Endothelial cell (in vitro differentiated cells): ENCODE measurements at regions not wholly inside any gene's neighbourhood (a gene's known extent, or its start where the extent isn't known, plus 50 kb on each side); places are given as distances from the start of the nearest gene placed in this dataset.

Experiments used
- DNase-seq: peaks from one replicate; pipeline ENCODE4 v3.0.0; 2021; ENCODE audit warnings: low spot score
- H3K27ac Mint-ChIP-seq: one replicate; pipeline ENCODE4 v1.8.0; 2021; ENCODE audit warnings: mixed read lengths, inconsistent platforms; ENCODE audit not compliant: unreplicated experiment
- H3K27me3 Mint-ChIP-seq: one replicate; pipeline ENCODE4 v1.8.0; 2021; ENCODE audit warnings: mild to moderate bottlenecking, moderate library complexity, mixed read lengths, inconsistent platforms; ENCODE audit not compliant: unreplicated experiment
- H3K36me3 Mint-ChIP-seq: one replicate; pipeline ENCODE4 v1.8.0; 2021; ENCODE audit warnings: mild to moderate bottlenecking, low read depth, mixed read lengths, inconsistent platforms; ENCODE audit not compliant: unreplicated experiment
- H3K4me1 Mint-ChIP-seq: one replicate; pipeline ENCODE4 v1.8.0; 2021; ENCODE audit warnings: mild to moderate bottlenecking, mixed read lengths, inconsistent platforms; ENCODE audit not compliant: unreplicated experiment
- H3K4me3 Mint-ChIP-seq: one replicate; pipeline ENCODE4 v1.8.0; 2021; ENCODE audit warnings: mild to moderate bottlenecking, mixed read lengths, inconsistent platforms; ENCODE audit not compliant: unreplicated experiment
- H3K9me3 Mint-ChIP-seq: one replicate; pipeline ENCODE4 v1.8.0; 2021; ENCODE audit warnings: mixed read lengths, inconsistent platforms; ENCODE audit not compliant: unreplicated experiment
- TF ChIP-seq, protein P1 (sequence below): fragments of 200-600 bp; sonication (generic); IDR thresholded peaks from one replicate; pipeline ENCODE4 v1.5.0; 2021; ENCODE audit warnings: antibody characterized with exemption; ENCODE audit not compliant: unreplicated experiment

DNA sequence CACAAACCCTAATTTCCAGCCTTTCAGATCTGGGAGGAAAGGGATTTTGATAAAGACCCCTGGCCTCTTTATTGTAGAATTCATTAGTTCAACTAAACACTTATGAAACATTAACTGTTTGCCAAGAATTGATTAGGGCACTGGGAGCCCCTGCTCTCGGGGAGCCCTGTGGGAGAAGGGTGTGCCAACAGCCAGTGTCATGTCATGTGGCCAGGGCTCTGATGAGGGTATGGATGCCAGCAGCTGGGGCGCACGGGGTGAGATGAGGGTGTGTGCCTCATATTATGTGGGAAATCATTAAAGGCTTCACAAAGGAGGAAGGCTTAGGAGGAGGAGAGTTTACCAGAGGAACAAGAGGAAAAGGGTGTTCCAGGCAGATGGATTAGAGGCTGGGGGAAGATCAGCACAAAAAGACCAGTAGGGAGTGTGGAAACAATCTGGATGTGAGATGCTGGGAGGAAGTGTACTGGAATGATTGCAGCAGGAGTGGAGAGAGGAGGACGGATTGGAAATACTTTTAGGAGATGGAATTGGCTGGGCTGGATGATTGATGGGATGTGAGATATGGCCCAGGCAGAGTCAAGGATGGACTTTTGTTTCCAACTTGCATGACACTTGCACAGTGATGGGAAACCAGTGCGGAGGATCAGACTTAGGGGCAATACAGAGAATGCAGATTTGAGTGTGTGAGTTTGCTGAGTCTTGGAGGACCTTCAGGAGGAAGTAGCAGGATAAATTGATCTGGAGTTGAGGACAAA, 137.8 kb downstream of the CSNK2A3 start:
- no peak overlapping the region for H3K27ac Mint-ChIP-seq
- H3K4me3 Mint-ChIP-seq = no peak overlapping the region
- H3K9me3 Mint-ChIP-seq = no peaks in the 10 kb centered on the region
- H3K27me3 Mint-ChIP-seq = peaks cover 4% of the 10 kb centered on the region
- TF ChIP-seq, protein P1, sequence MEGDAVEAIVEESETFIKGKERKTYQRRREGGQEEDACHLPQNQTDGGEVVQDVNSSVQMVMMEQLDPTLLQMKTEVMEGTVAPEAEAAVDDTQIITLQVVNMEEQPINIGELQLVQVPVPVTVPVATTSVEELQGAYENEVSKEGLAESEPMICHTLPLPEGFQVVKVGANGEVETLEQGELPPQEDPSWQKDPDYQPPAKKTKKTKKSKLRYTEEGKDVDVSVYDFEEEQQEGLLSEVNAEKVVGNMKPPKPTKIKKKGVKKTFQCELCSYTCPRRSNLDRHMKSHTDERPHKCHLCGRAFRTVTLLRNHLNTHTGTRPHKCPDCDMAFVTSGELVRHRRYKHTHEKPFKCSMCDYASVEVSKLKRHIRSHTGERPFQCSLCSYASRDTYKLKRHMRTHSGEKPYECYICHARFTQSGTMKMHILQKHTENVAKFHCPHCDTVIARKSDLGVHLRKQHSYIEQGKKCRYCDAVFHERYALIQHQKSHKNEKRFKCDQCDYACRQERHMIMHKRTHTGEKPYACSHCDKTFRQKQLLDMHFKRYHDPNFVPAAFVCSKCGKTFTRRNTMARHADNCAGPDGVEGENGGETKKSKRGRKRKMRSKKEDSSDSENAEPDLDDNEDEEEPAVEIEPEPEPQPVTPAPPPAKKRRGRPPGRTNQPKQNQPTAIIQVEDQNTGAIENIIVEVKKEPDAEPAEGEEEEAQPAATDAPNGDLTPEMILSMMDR = no peak
- H3K36me3 Mint-ChIP-seq = no peaks in the 10 kb centered on the region
- H3K4me1 Mint-ChIP-seq = peaks cover 20% of the 10 kb centered on the region
- no peak for DNase-seq

DNA sequence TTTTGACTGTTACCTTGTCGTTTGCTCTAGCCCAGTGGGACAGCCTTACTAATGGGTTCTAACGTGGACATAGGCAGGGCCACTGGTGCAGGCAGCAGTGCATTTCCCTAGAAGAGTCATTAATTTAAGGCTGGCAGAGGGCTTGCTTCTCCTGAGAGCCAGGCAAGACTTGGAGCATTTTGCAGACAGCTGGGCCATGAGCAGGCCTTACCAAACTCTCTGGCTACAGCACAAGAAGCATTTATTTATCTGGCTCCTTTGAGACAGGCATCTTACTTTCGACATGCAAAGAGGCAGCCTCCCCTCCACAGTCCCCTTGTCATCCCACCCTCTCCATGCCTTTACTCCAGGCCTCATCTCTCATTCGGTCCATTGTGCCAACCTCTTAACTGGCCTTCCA, 139.9 kb downstream of the CSNK2A3 start:
- no peak for DNase-seq
- Mint-ChIP-seq H3K27me3 (peaks cover 4% of the 10 kb centered on the region), H3K9me3 (no peaks in the 10 kb centered on the region), H3K27ac (no peak overlapping the region), H3K4me1 (peaks cover 20% of the 10 kb centered on the region), H3K4me3 (no peak overlapping the region), H3K36me3 (no peaks in the 10 kb centered on the region)
- TF ChIP-seq, protein P1 = no peak

DNA sequence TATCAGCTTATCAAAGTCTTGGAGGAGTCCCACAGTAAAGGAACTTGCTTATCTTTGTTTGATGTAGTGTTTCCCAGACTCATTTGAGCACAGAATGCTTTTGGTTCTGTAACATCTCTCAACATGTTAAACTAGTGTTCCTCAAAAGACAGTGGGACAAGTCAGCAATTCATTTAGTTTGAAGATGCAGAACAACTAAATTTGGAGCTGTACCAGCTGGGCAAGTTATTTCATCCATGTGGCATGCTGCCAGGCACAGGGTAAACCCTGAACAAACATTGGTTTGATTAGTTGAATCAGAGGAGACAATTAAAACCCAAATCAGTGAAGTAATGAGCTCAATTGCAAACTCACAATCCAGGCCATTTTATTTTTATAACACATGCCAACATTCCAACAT, 141.2 kb downstream of the CSNK2A3 start:
- H3K4me1 Mint-ChIP-seq = peaks cover 20% of the 10 kb centered on the region
- no peak for DNase-seq

DNA sequence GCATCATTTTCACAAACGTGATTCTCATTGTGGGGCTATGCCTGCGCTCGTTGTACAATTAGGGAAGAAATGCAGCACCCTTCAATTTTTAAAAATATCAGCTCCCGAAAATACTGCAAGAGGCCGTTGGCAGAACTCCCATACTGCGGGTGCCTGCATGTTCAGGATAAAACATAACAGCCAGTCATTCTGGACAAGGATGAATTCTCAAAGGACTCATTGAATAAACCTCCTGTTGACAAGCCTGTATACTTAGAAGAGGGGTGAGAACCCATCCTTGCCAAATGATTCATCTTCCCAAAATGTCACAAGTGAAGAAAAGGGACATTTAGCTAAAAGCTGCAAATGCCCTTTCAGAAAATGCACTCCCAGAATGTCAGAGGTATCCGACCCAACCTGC, 141.9 kb downstream of the CSNK2A3 start:
- H3K27me3 Mint-ChIP-seq = peaks cover 4% of the 10 kb centered on the region
- TF ChIP-seq, protein P1 = no peak
- H3K36me3 Mint-ChIP-seq = no peaks in the 10 kb centered on the region
- no peak overlapping the region for H3K27ac Mint-ChIP-seq
- no peak overlapping the region for H3K4me3 Mint-ChIP-seq
- DNase-seq = no peak
- H3K4me1 Mint-ChIP-seq = peaks cover 20% of the 10 kb centered on the region
- H3K9me3 Mint-ChIP-seq = no peaks in the 10 kb centered on the region

More for the DNA sequence above, 141.2 kb downstream of the CSNK2A3 start:
- TF ChIP-seq, protein P1 = no peak
- no peaks in the 10 kb centered on the region for H3K9me3 Mint-ChIP-seq
- H3K36me3 Mint-ChIP-seq = no peaks in the 10 kb centered on the region
- no peak overlapping the region for H3K4me3 Mint-ChIP-seq
- no peak overlapping the region for H3K27ac Mint-ChIP-seq
- H3K27me3 Mint-ChIP-seq = peaks cover 4% of the 10 kb centered on the region

DNA sequence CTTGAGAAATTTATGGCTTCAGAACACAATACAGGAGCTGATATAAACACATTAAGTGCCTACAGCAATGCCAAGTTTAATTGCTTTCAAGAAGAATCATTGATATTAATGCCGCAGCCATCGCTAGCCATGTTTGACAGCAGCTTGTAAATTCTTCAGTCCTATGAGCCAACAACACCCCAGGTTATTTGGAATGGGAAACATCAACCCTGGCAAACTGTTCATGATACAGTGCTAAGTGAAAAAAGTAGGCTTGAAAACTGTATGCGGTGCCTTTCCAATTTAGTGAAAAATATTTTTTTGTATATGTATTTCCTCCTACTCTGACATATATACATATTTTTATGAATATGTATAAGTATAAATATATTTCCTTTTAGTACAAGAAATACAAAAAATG, 142.6 kb downstream of the CSNK2A3 start:
- Mint-ChIP-seq H3K36me3 (no peaks in the 10 kb centered on the region), H3K4me3 (no peak overlapping the region), H3K9me3 (no peaks in the 10 kb centered on the region), H3K4me1 (peaks cover 18% of the 10 kb centered on the region), H3K27me3 (peaks cover 2% of the 10 kb centered on the region), H3K27ac (no peak overlapping the region)
- no peak for DNase-seq
- TF ChIP-seq, protein P1 = no peak
